HG03196 (cell line): ENCODE measurements at regions not wholly inside any gene's neighbourhood (a gene's known extent, or its start where the extent isn't known, plus 50 kb on each side); places are given as distances from the start of the nearest gene placed in this dataset.
"Not testable (repeated sequence)": the region's sequence is repeated elsewhere in the genome, so short reads cannot be mapped to it uniquely, and the experiment has no call there.

Experiments
- ATAC-seq: cut with Tn5 transposase; IDR thresholded peaks from one replicate; pipeline ENCODE4 v1.9.1; 2021; ENCODE audit not compliant: unreplicated experiment

DNA sequence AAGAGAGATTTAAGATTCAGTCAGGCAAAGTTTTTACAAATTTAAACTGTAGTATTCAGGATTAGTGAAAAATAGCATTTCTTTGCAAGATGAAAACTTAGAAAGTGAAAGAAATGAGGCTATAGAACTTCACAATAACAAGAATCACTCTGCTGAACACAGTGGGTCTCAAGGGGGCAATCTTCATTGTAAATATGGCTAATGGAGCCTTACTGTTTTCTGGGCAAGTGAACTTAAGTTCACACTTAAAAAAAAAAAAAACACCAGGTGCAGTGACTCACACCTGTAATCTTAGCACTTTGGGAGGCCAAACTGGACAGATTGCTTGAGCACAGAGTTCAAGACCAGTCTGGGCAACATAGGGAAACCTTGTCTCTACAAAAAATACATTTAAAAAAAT, 175.9 kb upstream of the SNX2 start:
- no peak for ATAC-seq

- ATAC-seq, result no peak
Measured at GRCh38 chr5:122600924-122601323, 174.0 kb upstream of the SNX2 start.

GRCh38 chr5:122602700-122603099, 172.2 kb upstream of the SNX2 start:
- no peak for ATAC-seq

- ATAC-seq, result no peak
Measured at GRCh38 chr5:122605236-122605635, 169.6 kb upstream of the SNX2 start.

- no peak for ATAC-seq
Measured at GRCh38 chr5:122607818-122608217, 167.1 kb upstream of the SNX2 start.

DNA sequence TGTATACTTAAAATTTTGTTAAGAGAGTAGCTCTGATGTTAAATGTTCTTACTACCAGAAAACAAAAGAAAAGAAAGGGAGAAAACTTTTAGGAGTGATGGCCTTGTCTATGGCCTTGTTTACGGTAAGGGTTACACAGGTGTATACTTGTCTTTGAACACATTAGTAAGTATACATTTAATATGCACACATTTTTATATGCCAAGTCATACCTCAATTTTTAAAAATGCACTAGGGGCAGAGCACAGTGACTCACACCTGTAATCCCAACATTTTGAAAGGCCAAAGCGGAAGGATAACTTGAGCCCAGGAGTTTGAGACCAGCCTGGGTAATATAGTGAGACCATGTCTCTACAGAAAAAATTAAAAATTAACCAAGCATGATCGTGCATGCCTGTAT, 166.7 kb upstream of the SNX2 start:
- ATAC-seq, result no peak

DNA sequence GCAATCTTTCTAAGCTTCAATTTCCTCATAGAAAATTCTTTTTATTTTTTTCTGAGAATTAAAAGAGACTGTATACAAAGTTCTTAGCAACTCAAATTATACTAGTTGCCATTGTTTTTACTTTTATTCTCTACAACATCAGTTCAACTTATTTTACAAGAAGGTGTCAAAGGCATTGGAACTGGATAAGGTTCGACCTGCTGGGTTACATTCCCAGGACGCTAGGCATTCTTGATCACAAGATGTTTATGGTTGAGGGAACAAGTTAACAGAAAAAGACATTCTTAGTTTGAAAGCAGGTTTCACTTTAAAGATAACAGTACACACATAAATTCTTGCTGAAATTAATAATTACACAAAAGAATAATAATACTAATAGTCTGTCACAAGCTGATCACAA, 163.5 kb upstream of the SNX2 start:
- no peak for ATAC-seq

- ATAC-seq, result no peak
Measured at GRCh38 chr5:122612901-122613300, 162.0 kb upstream of the SNX2 start.

GRCh38 chr5:122615146-122615545, 159.7 kb upstream of the SNX2 start:
- ATAC-seq, result no peak

GRCh38 chr5:122615832-122616231, 159.0 kb upstream of the SNX2 start:
- ATAC-seq, result no peak

DNA sequence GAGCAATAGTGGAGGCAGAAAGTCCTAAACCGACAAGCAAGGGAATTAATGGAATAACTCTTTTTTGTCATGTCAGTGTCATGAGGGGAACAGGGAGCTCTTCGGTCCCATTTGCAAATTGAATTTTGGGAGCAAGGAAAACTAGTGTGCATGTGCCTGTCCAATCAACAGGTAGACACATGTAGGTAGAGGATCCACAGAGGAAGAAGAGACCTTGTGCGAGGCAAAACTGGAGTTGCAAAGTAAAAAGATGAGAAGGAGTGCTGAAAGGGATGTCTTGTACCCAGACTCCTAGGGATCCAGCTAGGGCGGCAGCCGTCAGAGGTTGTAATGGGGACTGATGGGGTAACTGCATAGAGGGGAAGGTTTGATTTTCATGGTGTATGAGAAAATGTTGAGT, 156.8 kb upstream of the SNX2 start:
- not testable (repeated sequence) for ATAC-seq

- ATAC-seq, result not testable (repeated sequence)
Measured at GRCh38 chr5:122620768-122621167, 154.1 kb upstream of the SNX2 start.

DNA sequence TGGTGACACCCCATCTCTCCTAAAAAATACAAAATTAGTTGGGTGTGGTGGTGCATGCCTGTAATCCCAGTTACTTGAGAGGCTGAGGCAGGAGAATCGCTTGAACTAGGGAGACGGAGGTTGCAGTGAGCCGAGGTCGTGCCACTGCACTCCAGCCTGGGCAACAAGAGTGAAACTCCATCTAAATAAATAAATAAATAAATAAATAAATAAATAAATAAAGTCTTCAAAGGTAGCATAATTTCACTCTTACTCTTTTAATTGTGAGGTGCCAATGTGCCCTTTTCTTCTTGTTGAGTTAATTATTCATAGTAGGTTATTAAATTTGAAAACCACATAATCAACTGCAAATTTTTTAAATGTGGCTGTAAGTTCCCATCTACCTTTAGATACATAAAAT, 146.2 kb upstream of the SNX2 start:
- not testable (repeated sequence) for ATAC-seq

DNA sequence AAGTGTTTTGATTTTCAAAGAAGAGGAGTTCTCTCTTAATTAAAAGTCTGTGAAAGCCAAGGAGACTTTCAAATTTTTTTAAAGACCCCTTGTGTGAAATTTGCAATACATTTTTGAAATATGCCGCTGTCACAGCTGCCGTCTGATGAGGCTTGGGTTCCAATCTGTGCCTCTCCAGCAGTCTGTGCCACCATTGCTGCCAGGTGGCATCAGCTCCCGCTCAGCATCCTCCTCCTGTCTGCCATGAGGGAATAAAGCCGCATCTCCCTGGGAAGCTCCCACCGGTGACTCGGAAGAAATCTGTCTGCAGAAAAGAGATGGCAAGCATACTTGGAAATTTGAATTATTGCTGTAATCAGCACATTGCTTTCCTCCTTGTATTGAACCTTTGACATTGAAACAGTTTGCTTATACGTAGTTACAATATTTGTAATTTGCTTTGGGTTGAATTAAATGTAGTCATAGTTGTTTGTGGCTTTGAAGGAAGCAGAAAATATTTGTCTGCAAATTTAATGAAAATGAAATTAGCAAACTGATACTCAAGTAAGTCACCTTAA, 145.7 kb upstream of the SNX2 start:
- no peak for ATAC-seq

- ATAC-seq, result no peak
Measured at GRCh38 chr5:122638581-122638980, 136.3 kb upstream of the SNX2 start.

DNA sequence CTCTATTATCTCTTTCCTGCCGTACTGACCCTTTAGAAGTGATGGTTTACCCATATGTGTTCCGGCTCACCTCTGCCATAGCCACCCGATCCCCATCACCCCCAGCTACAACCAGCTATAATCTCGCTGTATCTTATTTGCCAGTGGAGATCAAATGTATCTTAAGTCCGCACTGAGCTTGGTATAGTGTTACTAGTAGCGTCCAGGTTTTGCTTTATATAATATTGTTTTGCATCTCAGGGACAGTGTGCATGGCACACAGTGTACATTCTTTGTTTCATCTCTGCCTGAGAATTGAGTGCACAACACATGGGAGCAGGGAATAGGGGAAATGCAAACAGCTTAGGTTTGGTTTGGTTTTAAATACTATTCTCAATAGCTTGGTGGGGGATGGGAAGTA, 135.8 kb upstream of the SNX2 start:
- ATAC-seq, result no peak

DNA sequence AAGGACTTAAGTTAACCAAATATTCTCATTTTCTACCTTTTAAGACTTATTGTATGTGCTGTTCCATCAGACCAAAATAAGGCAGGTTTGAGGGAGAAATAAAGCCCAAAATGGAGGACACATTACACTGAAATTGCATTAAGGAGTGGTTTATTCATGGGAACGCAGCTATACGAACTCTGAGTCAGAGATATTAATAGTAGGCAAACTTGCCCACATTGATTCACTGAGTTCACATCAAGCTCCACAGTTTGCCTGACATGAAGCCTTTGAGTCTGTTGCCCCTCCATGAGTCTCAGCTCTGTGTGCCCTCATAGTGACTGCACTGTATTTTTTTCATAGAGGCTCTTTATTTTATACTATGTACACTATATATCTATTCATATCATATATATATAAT, 135.0 kb upstream of the SNX2 start:
- ATAC-seq, result no peak

GRCh38 chr5:122649080-122649479, 125.8 kb upstream of the SNX2 start:
- ATAC-seq, result no peak

GRCh38 chr5:122653087-122654017, 121.5 kb upstream of the SNX2 start:
- no peak for ATAC-seq

GRCh38 chr5:122656160-122656559, 118.7 kb upstream of the SNX2 start:
- no peak for ATAC-seq

GRCh38 chr5:122656577-122656976, 118.3 kb upstream of the SNX2 start:
- ATAC-seq, result no peak

DNA sequence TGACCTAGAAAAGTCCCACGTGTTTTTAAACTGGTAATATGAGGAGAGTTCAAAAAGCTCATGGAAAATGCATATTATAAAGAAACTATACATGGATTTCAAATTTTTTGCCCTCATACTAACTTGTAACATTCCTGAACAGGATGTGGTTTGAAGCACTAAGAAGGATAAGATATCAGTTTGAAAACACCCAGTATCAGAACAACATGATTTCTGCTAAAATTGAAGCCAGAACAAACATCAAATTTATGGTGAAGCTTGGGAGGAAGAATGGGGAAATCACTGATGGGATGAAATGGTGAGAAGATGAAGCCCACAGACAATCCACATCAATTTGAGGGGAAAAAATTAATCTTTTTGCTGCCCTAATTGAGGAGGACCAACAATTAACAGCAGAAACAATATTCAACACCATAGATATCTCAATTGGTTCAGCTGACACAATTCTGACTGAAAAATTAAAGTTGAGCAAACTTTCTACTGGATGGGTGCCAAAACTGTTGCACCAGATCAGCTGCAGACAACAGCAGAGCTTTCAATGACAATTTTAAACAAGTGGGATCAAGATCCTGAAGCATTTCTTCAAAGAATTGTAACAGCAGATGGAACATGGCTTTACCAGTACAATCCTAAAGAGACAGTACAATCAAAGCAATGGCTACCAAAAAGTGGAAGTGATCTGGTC, 113.2 kb upstream of the SNX2 start:
- no peak for ATAC-seq
